HG03103 (cell line): ENCODE measurements at regions not wholly inside any gene's neighbourhood (a gene's known extent, or its start where the extent isn't known, plus 50 kb on each side); places are given as distances from the start of the nearest gene placed in this dataset.

Source experiments
- ATAC-seq: cut with Tn5 transposase; IDR thresholded peaks from one replicate; pipeline ENCODE4 v1.9.1; 2021; ENCODE audit warnings: low read depth; ENCODE audit not compliant: unreplicated experiment

DNA sequence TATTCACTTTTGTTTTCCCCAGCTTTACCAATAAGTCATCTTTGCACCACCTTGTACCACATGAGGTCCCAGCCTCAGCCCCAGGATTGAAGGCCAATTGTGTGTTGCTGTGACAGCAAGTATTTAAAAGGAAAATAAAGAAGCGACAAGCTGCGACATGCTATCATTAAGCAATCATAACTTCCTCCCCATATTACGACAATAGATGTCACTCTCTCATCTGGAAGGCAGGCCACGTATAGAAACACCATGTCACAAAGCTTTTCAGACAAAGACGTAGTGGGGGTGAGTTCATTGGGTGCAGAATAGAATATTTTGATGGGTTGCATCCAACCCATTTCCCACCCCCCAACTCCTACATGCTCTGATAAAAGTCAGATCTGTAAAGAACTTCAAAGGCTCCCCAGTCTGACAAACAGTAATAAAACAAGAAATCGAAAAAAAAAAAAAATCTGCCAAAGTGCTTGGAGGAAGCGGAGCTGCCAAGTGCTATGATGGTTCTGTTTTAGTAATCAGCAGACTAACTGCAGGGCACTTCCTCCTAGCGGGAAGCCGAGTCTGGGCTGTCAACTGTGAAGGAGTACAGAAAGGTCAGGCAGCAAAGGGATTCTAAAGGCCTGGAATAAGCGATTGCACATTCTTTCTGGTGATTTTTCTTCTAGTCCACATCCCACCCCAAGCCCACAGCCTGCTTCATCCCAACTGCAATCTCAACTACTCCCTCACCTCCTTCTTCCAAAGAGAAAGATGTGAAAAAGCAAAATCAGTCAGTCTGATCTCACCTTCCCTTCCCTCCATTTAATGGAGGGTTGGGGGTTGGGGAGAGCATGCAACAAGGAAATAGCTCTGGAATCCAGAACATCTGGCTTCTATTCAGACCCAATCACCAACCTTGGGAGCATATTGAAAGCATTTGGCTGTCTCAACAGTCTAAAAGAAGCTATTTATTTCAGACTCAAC is 131.4 kb upstream of the UBASH3B start:
- ATAC-seq, result no peak

DNA sequence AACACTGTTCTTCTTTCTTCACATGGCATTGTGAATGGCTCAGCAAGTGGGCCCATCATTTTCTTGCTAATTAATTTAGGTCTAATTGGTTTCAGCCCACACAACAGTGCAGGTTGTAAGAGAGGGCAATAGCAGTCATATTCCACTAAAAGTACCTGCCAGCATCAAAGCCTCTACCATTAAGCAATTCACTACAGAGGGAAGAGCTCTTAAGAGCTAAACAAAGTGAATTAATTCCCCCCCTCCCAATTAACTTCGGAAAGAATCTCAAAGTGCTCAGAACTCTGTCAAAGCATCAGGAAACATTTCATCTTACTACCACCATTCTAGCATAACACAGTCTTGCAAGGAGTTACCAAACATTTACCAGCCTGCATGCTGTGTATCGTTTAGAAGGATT is 133.9 kb upstream of the UBASH3B start:
- ATAC-seq, result no peak

DNA sequence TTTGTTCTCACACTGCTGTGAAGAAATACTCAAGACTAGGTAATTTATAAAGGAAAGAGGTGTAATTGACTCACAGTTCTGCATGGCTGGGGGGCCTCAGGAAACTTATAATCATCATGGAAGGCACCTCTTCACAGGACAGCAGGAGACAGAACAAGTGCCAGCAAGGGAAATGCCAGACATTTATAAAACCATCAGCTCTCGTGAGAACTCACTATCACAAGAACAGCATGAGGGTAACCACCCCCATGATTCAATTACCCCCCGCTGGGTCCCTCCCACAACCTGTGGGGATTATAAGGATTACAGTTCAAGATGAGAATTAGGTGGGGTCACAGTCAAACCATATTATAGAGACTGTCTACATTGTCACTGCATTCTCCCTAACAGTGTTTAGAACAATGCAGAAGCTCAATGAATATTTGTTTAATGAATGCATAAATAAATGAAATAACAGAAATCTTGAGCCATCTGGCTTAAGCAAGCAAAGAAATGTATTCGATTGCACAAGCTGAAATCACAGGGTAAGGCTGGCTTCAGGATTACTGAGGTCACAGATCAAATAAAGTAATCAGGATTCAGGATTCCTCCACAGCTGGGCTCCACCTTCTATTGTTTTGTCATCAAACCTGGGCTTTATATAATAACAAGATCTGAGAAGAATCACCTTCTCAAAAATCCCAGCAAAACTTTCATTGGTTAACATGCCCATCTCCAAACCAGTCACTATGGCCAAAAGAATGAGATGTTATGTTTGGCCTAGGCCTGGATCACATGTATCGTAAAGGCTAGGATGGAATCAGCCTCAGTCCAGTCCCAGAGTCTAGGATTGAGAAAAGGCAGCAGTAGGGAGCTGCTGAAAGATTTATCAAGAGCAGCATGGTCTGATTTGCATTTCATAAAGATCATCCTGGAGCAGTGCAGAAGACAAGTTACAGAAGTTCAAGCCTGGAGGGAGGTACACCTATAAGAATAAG is 137.8 kb upstream of the UBASH3B start:
- ATAC-seq, result no peak

DNA sequence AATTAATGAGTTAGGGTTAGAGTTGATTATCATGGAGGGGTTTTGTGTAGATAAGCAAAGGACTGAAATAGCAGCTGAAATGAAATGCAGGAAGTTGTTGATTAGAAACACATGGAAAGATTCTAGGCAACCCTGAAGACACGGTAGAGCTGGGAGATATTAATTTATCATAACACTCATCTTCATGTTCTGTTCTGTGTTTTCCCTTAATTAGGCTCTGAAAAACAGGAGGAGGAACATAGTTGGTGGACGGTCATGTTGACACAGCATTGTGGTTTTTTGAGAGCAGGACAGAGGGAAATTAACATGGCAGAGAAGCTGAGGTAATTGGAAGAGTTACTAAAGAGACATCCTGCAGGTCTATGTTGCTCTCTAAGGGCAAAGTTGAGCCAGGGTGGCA is 138.8 kb upstream of the UBASH3B start:
- no peak for ATAC-seq

DNA sequence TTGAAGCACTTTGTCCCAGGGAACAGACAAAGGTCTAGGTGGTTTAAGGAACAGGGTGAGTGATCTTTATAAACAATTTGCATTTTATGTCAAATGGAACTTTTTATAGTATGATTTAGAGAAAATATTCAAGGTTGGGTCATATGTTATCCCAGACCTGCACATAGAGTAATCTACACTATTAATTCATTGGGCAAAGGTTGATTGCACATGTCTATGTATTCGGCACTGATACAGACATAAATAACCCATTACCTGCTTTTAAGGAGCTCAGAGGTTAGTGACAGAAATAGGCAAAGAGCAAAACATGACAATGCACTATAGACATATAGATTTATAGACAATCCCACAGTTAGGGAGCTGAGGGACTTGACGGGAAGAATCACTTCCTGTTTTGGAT is 141.5 kb upstream of the UBASH3B start:
- no peak for ATAC-seq

DNA sequence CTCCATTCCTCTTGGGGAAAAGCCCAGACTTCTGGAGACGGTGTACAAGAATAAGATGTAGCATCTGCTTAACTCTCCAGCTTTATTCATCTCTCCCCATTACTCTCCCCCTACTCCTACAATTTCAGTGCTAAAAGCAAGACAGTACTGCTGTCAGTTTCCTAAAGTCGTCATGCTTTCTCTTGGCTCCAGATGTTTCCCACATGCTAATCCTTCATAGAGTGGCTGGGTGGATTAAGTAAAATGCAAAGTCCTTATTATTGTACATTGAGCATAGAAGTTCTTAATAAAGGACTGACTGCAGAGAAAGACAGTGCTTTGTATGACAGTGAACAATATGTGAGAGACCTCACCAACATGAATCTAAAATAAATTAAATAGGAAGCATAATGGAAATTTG is 142.2 kb upstream of the UBASH3B start:
- no peak for ATAC-seq

DNA sequence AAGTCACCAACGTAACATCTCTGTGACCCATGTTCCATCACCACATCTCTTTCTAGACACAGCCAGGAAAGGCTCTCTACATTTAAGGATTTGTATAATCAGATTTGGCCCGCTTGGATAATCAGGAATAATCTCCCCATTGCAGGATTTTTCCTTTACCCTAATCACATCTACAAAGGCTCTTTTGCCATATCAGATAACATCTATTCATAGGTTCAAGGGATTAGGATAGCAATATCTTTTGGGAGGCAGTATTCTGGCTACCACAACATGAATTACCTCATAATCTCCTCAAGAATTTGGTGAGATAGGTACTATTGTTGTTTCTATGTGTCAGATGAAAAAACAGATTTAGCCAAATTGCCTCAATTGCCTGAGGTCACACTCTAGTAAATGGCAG is 142.8 kb upstream of the UBASH3B start:
- no peak for ATAC-seq

DNA sequence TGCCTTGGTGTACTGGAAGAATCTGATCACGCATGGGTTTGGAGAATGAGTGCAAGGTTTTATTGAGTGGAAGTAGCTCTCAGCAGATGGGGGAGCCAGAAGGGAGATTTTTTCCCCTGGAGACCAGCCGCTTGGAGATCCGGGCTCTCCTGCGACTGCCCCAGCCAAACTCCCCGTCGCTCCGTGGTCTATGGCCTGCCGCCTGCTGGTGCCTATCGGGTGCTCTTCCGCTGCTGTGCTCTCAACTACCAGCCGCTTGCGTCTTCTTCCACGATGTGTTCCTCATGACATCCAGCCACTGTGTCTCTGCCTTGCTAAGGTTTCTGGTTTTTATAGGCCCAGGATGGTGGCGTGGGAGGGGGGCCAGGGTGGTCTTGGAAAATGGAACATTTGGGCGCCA is 145.6 kb upstream of the UBASH3B start:
- no peak for ATAC-seq

DNA sequence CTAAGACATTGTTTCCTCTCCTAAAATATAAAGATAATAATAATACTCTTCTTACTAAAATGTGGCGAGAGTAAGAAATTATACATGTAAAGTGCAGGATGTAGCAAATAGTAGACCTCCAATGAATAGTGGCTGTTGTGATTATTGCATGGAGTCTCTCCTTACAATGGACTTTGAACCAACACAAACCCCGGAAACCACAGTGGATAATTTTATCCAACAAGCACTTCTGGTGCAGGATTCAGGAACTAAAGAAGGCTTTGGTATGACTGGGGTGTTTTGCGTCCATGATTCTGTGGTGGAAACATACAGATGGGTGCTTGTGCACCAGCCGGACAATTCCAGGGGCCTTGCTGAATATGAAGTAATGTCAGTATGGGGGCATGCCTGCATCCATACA is 146.4 kb upstream of the UBASH3B start:
- no peak for ATAC-seq

DNA sequence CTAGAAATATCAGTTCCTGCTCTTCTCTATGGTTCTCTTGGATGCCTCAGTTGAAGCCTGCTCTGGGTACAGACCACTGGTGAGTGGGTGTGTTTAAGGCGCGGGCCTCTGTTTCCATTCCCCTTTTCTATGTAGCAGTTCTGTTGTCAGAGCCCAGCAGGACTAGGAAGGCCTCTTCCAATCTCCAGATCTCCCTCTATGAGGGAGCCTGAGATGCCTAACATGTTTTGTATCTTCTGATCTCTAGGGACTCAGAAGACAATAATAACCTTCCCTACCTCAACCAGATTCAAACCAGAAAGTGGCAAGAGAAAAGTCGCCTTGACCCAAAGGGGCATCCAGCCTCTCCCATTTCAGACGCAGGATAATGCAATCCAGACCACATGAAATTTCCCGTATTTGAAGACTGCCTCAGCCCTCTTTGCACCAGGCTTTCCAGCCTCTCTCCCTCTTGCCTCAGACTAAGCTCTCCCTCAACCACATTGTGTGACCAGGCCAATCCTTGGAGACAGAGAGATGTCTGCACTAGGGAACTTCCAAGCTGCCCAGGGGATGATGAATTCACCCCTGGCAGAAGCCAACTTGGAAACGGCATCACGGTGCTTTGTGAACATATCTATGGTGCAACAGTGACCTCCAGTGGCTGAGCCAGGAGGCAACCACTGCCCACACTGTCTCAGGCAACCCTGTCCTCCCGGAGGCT is 150.1 kb upstream of the UBASH3B start:
- ATAC-seq, result peak; percentile 63

DNA sequence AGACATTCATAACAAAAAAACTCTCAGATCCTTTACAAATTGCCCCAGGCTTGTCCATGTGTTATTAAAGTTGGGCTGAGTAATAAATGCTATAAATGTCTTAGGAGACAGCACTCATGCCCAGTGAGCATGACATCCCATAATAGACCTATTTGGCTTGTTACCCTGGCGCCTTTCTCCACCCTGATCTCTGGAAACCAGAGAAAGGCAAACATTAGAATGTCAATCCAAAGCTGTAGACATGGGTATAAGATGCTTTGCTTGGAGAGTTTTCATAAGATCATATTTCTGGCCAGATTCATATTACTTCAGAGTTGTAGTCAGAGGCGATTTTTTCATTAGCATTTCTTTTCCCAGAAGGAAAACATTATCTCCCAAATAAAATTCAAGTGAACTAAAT is 161.3 kb upstream of the UBASH3B start:
- ATAC-seq, result no peak

DNA sequence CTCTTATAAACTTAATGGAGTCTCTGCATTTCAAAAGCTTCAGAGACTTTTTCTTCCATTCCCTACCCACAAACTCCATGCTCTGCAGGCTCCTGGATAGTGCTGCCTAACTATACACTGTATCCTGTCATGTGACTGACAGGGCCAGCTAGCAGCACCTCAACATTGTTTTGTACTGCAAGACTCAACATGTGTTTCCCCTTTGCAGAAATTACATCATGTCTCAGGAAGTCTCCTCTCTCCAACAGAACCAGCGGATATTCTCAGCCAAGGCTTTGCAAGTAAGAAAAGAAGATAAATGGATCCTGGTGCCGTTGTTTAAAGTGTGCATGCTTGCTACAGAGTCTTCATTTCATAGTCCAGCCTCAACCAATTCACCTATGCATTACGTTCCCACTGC is 164.0 kb upstream of the UBASH3B start:
- no peak for ATAC-seq

DNA sequence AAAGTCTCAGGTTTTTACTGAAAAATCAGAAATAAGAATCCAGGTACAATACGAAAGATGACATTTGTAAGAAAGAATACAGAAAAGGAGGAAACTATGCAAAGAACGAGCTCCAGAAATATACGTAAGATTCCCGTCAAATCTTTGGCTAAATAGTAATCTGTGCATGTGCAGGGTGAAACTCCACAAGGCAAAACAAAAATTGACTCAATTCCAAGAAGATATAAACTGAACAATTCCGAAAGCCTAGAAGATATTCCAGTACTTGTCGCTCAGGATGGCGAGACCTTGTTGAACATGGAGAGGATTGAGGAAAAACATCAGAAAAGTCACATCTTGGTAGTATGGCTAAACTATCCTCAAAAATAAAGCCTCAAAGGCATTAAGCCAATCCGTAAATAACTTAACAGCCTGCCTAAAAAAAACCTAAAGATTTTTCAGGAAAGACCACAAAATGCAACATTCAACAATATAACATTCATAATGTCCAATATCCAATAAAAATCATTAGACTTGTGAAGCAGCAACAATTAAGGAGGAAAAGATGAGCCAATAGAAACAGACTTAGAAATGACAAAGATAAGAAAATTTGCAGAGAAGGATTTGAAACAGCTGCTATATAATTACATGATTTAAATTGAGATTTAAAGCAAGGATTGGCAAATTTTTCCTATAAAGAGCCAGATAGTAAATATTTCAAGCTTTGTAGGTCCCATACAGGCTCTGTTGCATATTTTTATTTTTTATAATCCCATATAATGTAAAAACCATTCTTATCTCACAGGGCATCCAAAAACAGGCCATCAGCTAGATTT is 166.4 kb upstream of the UBASH3B start:
- ATAC-seq, result no peak

DNA sequence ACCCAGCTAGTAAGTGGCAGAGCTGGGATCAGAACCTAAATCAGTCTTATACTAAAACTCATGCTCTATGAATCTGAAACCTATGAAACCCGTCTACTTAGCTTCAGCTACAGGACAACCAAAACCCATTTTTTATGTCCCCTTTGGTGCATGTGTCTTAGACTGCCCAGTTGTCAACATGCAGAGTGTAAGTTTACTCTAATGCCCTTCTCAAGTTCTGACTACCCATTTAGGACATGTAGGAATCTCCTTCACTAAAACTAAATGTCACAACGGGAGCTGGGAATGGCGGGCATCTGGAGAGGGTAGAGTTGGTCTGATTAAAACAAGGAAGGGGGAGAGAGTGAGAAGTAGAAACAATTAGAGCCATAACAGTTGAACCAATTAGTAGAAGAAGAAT is 167.9 kb upstream of the UBASH3B start:
- no peak for ATAC-seq

DNA sequence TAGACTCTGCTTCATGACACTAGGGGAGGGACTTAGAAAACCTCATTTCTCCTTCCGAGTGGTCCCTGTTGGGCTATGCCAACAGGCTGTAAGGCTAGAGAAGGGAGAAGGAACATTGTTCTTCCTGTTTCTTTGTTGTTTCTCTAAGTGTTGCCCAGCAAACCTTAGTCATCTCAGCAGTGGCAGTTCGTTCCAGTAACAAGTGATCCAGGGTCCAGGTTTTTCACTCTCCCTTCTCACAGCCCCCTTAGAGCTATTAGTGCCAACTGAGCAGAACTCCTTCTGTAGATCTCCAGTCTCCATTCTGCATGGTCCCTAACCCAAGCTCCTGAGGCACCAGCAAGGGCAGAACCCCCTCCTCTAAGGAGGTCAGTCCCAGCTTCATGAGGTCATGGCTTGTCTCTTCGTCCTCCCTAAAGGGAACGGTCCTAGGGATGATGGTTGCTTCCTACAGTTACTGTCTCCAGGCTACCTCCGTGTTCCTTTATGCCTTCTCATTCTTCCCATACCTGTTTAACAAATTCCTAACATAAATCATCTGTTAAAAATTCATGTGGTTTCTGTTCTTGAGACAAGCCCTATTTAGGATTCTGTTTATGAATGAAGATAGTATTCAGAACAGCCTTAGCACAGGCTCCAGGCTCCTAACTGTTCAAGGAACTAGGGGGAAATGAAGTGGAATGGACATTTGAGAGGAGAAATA is 168.6 kb upstream of the UBASH3B start:
- no peak for ATAC-seq

DNA sequence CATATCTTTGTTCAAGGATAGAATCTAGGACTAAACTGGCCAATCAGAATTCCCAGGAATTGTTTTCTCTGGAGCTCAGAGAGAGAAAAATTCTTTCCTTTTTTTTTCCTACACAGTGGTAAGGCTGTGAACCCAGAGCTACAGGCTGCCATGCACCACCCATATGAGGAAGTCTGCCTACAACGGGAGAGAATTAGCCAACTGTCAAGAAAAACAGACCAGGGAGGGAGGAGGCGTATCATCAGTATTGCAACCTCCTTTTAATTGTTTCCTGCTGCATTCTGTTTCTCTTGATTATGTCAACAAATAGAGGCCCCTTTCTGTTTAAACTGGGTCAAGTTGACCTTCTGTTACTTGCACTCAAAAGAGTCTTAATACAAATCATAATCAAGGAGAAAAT is 176.5 kb upstream of the UBASH3B start:
- ATAC-seq, result no peak

DNA sequence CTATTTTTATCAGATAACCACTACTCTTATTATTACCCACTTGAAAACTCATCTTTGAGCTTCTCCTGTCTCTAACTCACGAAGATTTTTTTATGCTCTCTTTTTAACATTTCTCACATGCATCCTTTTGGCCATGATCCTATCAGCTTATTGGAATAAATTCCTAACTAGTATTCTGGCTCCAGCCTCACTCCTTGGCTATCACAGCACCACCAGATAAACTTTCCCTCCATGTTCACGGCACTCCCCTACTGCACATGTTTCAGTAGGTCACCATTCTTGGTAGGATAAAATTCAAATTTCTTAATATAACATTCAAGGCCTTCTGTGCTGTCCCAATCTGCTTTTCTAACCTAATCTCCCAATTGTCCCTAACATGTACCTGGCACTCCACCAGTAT is 186.6 kb upstream of the UBASH3B start:
- no peak for ATAC-seq

DNA sequence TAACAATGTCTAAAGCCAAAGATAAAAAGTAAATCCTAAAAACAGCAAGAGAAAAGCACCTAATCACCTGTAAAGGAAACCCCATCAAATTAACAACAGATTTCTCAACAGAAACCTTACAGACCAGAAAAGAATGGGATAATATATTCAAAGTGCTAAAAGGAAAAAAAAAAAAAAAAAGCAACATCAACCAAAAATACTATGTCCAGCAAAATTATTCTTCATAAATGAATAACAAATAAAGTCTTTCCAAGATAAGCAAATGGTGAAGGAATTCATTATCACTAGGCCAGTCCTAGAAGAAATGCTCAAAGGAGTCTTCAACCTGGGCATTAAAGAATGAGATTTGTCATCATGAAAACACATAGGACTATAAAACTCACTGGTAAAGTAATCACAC is 192.0 kb upstream of the UBASH3B start:
- no peak for ATAC-seq

DNA sequence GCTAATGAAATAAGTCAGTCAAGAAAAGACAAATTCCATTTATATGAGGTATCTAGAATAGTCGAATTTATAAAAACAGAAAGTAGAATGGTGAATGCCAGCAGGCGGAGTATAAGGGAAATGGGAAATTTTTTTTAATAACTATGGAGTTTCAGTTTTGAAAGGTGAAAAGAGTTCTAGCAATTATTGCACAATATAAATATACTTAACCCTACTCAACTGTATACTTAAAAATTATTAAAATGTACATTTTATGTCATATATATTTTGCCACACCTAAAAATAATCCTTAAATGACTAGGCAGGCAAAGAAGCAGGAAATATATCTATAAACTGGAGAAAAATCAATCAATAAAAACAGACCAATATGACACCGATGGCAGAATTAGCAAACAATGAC is 196.5 kb upstream of the UBASH3B start:
- ATAC-seq, result no peak
